NCI-H510A (cell line): ENCODE measurements at regions not wholly inside any gene's neighbourhood (a gene's known extent, or its start where the extent isn't known, plus 50 kb on each side); places are given as distances from the start of the nearest gene placed in this dataset.

Source experiments
- DNase-seq: peaks from one replicate; lab custom pipeline; 2025; lab: John Stamatoyannopoulos, UW

DNA sequence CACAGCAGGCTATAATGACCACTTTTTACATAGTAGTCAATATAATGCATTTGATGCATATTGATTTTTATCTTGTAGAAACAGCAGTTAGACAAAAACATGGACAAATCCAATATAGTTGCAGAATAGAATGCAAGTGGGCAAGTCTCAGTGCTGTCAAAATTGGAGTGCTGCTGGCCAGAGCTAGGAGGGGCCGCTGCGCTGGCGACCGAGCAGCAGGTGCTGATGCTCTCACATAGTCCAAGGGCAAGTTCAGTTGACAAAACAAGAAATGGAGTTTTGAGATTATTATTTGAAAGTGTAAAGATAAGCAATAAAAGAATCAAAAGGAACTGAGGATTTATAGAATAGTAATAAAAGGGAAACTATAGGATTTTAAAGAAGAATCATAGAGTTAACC lies 60.6 kb upstream of the CDK20 start:
- DNase-seq = no peak

DNA sequence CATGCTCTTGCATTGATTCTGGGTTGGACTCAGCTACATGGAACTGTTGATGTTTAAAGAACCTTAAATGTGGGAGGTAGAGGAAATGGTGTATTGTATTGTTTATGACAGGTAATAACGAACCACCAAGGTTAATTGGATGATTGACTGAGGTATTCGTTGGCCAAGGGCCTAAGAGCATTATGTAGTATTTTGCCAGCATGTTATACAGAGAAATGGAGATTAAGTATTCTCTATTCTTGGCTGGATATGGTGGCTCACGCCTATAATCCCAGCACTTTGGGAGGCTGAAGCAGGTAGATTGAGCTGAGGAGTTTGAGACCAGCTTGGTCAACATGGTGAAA lies 59.0 kb upstream of the CDK20 start:
- DNase-seq = no peak

DNA sequence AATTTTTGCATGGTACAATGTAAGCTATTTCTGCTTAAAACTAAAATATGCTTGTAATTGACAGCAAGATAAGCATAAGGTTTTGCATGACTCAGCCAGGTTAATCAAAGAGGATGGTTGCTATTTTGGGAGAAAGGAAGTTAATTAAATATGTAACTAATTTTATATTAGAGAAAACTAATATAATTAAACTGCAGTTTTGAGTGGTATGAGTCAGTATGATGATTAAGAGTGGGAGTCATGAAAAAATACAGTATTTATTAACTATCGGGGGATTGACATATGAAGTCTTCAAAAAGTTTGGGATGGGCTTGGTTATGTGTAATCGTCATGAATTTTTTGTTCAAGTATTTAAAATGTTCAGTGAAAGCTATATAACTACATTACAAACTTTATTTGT lies 54.0 kb upstream of the CDK20 start:
- DNase-seq = no peak

DNA sequence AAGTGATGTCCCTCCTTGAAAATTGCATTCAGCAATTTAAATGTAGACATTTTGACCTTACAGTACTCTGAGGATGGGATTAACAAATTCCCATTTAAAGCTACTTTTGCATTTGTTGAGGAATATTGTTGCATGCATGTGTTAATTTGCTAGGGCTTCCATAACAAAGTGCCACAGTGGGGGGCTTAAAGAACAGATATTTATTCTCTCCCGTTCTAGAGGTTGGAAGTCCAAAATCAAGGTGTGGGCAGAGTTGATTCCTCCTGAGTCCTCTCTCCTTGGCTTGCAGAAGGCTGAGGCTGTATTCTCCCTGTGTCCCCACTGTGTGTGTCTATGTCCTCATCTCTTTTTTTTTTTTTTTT lies 51.8 kb upstream of the CDK20 start:
- no peak for DNase-seq

DNA sequence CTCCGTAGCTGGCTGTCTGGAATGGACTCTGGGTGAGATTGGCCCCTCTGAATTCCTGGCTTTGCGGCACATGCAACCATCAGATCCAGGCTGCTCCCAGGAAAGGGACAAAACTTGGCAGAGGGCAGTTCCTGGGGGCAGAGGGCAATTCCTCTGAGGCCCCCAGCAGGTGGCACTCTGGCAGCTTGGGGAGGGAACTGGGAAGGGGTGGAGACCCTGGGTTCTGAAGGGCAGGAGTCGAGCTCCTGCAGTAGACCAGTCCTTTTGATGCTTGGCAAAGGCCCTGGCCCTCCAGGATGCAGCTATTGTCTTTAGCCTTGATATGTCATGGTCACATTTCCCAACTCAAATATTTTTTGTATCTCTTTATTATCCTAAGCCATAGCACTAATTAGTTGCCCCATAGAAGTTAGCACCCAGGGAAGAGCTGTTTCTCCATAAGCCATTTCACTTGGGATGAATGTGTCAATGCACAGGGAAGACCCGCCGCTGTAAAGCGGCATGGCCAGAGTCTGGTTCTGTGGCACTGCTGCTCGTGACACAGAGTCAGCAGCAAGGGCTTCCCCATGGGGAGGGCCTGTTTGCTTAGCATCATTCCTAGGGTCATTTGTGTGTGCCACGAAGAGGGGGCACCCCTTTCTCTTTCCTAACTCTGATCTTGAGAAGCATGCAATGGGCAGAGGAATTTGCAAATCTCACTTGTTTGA lies 51.2 kb upstream of the CDK20 start:
- DNase-seq = no peak

DNA sequence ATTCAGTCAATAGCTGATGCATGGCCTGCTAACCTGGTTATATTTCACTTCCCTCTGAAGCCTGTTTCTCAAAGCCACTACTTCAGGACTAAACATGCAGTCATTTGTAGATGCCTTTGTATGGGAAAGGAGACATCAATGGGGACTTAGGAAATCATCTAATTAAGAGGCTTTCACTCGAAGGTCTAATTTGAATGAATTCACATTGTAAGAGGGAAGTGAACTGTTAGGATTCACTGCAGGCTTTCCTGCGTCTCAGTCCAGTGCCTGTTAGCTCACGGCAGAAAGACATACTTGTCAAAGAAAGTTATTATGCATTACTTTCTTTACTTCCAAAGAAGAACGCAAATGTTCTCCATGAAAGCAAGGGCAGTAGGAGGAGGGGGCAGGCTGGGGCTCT lies 50.6 kb upstream of the CDK20 start:
- DNase-seq = no peak
